ENCODE measurements at regions not wholly inside any gene's neighbourhood (a gene's known extent, or its start where the extent isn't known, plus 50 kb on each side); places are given as distances from the start of the nearest gene placed in this dataset.

- no peak overlapping the region for H3K27ac ChIP-seq (ENCODE audit: extremely low read depth, low read depth, low read length)
- TF ChIP-seq TRIM28 (IDR thresholded peaks at IDR 0.05; ENCODE audit: borderline replicate concordance, low read length) (no peak), ZNF664 (tag by site-specific recombination; IDR thresholded peaks at IDR 0.05) (no peak), WT1 (tag by site-specific recombination; IDR thresholded peaks at IDR 0.05) (no peak), SETDB1 (IDR thresholded peaks at IDR 0.05; ENCODE audit: insufficient read length, low read length) (no peak), ZNF324 (tag by site-specific recombination; IDR thresholded peaks at IDR 0.05) (no peak), PRDM4 (tag by site-specific recombination; IDR thresholded peaks at IDR 0.05) (no peak), YY1 (tag by site-specific recombination; IDR thresholded peaks at IDR 0.05) (no peak), ZNF292 (tag by site-specific recombination; IDR thresholded peaks at IDR 0.05; ENCODE audit: borderline replicate concordance, low read depth) (no peak), ZNF2 (tag by site-specific recombination; IDR thresholded peaks at IDR 0.05) (no peak), ZNF157 (tag by site-specific recombination; IDR thresholded peaks at IDR 0.05) (no peak), ZNF530 (tag by site-specific recombination; IDR thresholded peaks at IDR 0.05; ENCODE audit: low read depth) (no peak), ZNF366 (tag by site-specific recombination; conservative IDR thresholded peaks at IDR 0.05) (no peak), ZNF391 (tag by site-specific recombination; IDR thresholded peaks at IDR 0.05; ENCODE audit: borderline replicate concordance, low read depth) (no peak), ZNF639 (tag by site-specific recombination; IDR thresholded peaks at IDR 0.05) (no peak), ZNF585B (tag by site-specific recombination; IDR thresholded peaks at IDR 0.05) (no peak), GLI4 (tag by site-specific recombination; IDR thresholded peaks at IDR 0.05) (no peak)
- TF ChIP-seq, protein P1, sequence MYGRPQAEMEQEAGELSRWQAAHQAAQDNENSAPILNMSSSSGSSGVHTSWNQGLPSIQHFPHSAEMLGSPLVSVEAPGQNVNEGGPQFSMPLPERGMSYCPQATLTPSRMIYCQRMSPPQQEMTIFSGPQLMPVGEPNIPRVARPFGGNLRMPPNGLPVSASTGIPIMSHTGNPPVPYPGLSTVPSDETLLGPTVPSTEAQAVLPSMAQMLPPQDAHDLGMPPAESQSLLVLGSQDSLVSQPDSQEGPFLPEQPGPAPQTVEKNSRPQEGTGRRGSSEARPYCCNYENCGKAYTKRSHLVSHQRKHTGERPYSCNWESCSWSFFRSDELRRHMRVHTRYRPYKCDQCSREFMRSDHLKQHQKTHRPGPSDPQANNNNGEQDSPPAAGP (tag by site-specific recombination; IDR thresholded peaks at IDR 0.05): no peak
- TF ChIP-seq, protein P2, sequence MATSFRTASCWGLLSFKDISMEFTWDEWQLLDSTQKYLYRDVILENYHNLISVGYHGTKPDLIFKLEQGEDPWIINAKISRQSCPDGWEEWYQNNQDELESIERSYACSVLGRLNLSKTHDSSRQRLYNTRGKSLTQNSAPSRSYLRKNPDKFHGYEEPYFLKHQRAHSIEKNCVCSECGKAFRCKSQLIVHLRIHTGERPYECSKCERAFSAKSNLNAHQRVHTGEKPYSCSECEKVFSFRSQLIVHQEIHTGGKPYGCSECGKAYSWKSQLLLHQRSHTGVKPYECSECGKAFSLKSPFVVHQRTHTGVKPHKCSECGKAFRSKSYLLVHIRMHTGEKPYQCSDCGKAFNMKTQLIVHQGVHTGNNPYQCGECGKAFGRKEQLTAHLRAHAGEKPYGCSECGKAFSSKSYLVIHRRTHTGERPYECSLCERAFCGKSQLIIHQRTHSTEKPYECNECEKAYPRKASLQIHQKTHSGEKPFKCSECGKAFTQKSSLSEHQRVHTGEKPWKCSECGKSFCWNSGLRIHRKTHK (tag by site-specific recombination; IDR thresholded peaks at IDR 0.05): no peak
- CTCF ChIA-PET: interaction anchor here (0.6 kb wide), 2 partner anchors 430 to 431 kb away, joined by 3 read pairs; no protein-coding TSS in a partner anchor
- H3K36me3 ChIP-seq (ENCODE audit: control insufficient read depth in 2 of 2, insufficient read depth in 1 of 2, low read length in 2 of 2): no peaks in the 10 kb centered on the region
- no peaks in the 10 kb centered on the region for H3K9me3 ChIP-seq (ENCODE audit: control insufficient read depth, insufficient read depth, low read depth, low read length)
- no peaks in the 10 kb centered on the region for H3K4me1 ChIP-seq (ENCODE audit: control insufficient read depth, insufficient read depth, low read length)
- no peak overlapping the region for H3K4me3 ChIP-seq (ENCODE audit: low read depth, low read length)
- POLR2A ChIA-PET: no interaction called here
Observed at GRCh38 chr2:67158718-67159117, 238.4 kb upstream of the ETAA1 start.

DNA sequence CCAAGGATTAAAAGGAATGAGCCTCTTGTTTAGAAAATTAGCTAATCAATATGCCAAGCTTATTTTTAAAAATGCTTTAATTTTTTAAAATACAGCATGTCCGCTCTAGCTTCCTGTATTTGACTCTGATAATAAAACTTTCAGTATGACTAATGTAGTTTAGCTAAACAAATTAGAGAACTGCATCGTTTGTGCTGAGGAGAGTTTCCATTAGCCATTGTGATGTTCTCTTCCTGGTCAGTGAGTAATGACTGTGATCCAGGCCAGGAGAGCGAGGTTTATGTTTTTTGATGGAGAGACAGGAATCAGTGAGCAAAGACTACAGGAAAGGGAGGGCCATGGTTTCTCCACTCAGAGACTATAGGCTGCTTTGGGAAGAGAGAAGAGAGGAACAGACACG lies 237.2 kb upstream of the ETAA1 start:
- H3K4me3 ChIP-seq (ENCODE audit: low read depth, low read length): no peak overlapping the region
- ChIA-PET POLR2A (no interaction called here), CTCF (no interaction called here)
- no peaks in the 10 kb centered on the region for H3K9me3 ChIP-seq (ENCODE audit: control insufficient read depth, insufficient read depth, low read depth, low read length)
- peaks cover 2% of the 10 kb centered on the region; the same call in 1 of the 2 replicates for H3K4me1 ChIP-seq (ENCODE audit: control insufficient read depth, insufficient read depth, low read length)
- no peak overlapping the region for H3K27ac ChIP-seq (ENCODE audit: extremely low read depth, low read depth, low read length)
- no peaks in the 10 kb centered on the region for H3K36me3 ChIP-seq (ENCODE audit: control insufficient read depth in 2 of 2, insufficient read depth in 1 of 2, low read length in 2 of 2)
- TF ChIP-seq PRDM1 (tag by site-specific recombination; IDR thresholded peaks at IDR 0.05) (no peak), PATZ1 (tag by site-specific recombination; IDR thresholded peaks at IDR 0.05) (no peak), ZNF292 (tag by site-specific recombination; IDR thresholded peaks at IDR 0.05; ENCODE audit: borderline replicate concordance, low read depth) (no peak), ZNF561 (tag by site-specific recombination; IDR thresholded peaks at IDR 0.05; ENCODE audit: borderline replicate concordance) (no peak), ZNF776 (tag by site-specific recombination; IDR thresholded peaks at IDR 0.05; ENCODE audit: borderline replicate concordance) (no peak), SALL2 (tag by site-specific recombination; IDR thresholded peaks at IDR 0.05; ENCODE audit: borderline replicate concordance) (no peak), ZSCAN23 (tag by site-specific recombination; IDR thresholded peaks at IDR 0.05) (no peak), GLIS2 (tag by site-specific recombination; IDR thresholded peaks at IDR 0.05) (no peak), GLIS1 (tag by site-specific recombination; IDR thresholded peaks at IDR 0.05) (no peak), ZNF248 (tag by site-specific recombination; IDR thresholded peaks at IDR 0.05) (no peak)
- TF ChIP-seq, protein P3, sequence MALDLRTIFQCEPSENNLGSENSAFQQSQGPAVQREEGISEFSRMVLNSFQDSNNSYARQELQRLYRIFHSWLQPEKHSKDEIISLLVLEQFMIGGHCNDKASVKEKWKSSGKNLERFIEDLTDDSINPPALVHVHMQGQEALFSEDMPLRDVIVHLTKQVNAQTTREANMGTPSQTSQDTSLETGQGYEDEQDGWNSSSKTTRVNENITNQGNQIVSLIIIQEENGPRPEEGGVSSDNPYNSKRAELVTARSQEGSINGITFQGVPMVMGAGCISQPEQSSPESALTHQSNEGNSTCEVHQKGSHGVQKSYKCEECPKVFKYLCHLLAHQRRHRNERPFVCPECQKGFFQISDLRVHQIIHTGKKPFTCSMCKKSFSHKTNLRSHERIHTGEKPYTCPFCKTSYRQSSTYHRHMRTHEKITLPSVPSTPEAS (tag by site-specific recombination; IDR thresholded peaks at IDR 0.05): no peak
